ENCODE measurements at regions not wholly inside any gene's neighbourhood (a gene's known extent, or its start where the extent isn't known, plus 50 kb on each side); places are given as distances from the start of the nearest gene placed in this dataset.

DNA sequence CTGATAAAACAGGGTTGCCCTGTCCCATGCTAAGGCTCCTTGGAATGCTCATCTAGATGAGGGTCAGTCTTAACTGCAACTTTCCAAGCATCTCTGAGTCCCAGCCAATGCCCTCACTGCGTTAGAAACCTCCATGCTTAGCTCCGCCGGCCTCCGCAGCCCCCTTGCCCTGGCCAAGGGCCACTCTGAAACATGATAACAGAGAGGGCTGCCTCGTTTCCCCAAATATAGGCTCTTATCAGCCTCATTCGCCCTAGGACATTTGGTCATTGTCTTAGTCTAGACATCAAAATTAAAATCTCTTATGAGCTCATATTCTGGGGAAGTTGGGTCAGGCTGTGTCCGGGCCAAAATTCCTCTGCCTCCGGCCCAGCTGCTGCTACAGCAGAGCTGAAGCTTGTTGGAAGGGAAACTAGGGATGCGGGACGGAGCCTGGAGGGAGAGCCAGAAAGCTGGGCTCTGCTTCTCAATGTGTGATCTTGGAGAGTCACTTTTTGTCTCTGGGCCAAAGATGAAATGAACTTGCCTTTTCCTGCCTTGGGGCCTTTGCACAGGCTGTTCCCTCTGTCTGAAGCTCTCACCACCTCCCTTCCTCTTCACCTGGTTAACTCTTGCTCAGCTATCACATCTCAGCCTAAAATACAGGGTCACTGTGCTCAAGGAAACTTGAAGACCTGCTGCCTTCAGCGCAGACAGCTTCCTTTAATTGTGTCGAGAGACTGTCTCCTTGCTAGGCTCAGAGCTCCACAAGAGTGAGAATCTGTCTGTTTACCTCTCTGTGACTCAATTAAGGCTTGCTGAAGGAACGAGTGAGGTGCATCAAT is 191.3 kb downstream of the RGS3 start:
- no peak for DNase-seq (ENCODE audit: extremely low spot score in 2 of 2)
- H3K4me1 ChIP-seq: peaks cover 17% of the 10 kb centered on the region
- peak overlapping the region; percentile 72 for H3K27ac ChIP-seq
- no peaks in the 10 kb centered on the region for H3K9me3 ChIP-seq
- H3K36me3 ChIP-seq: no peaks in the 10 kb centered on the region
- H3K4me3 ChIP-seq: no peak overlapping the region
- H3K27me3 ChIP-seq: no peaks in the 10 kb centered on the region
- TF ChIP-seq POLR2A (IDR thresholded peaks at IDR 0.05) (no peak), POLR2AphosphoS5 (IDR thresholded peaks at IDR 0.05; ENCODE audit: insufficient read depth in 1 of 2, low read depth in 1 of 2) (no peak)
- TF ChIP-seq, protein P1, sequence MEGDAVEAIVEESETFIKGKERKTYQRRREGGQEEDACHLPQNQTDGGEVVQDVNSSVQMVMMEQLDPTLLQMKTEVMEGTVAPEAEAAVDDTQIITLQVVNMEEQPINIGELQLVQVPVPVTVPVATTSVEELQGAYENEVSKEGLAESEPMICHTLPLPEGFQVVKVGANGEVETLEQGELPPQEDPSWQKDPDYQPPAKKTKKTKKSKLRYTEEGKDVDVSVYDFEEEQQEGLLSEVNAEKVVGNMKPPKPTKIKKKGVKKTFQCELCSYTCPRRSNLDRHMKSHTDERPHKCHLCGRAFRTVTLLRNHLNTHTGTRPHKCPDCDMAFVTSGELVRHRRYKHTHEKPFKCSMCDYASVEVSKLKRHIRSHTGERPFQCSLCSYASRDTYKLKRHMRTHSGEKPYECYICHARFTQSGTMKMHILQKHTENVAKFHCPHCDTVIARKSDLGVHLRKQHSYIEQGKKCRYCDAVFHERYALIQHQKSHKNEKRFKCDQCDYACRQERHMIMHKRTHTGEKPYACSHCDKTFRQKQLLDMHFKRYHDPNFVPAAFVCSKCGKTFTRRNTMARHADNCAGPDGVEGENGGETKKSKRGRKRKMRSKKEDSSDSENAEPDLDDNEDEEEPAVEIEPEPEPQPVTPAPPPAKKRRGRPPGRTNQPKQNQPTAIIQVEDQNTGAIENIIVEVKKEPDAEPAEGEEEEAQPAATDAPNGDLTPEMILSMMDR (IDR thresholded peaks at IDR 0.05): no peak
- intact Hi-C loops (cut with DNase I): loop anchor here (2.0 to 5.0 kb wide), 2 partner anchors 62 to 208 kb away; no protein-coding TSS in a partner anchor

DNA sequence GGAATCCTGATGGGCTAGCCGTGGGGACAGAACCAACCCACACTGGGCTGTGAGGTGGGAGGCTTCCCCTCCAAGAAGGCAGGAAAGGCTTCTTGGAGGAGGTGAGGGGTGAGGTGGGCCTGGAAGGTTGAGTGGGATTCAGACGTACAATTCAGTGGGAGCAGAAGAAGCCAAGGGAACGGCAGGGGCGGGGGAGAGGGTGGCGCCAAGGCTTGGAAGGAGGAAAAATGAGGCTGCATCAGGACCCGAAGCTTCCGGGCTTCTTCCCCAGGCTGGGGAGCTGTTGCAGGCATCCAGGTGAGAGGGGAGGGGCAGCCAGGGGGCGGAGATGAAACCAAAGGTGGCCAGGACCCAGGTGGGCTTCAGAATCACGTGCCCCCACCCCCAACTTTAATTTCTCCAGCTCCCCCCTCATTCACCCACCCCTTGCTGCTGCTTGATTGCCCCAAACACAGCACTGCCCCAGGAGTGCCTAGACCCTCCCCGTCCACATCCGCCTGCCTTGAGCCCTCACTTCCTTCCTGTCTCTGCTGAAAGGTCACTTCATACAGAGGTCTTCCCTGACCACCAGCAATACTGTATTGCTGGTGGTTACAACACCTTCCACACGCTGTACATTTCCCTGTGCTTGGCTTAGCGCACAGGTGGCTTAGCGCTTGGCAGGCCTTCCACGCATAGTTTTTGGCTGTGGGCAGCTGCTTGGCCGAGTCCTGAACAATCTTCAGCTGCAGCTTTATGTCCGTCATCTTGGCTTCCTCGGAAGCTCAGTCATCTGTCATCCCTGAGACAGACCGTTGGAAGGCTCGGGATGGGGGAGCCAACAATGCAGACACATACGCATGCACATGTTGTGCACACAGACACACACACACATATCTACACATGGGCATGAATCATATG is 193.5 kb downstream of the RGS3 start:
- no peak overlapping the region for H3K4me3 ChIP-seq
- H3K27ac ChIP-seq: no peak overlapping the region
- no peaks in the 10 kb centered on the region for H3K36me3 ChIP-seq
- peaks cover 17% of the 10 kb centered on the region for H3K4me1 ChIP-seq
- H3K27me3 ChIP-seq: no peaks in the 10 kb centered on the region
- DNase-seq (ENCODE audit: extremely low spot score in 2 of 2): no peak
- intact Hi-C loops (cut with DNase I): loop anchor here (5.0 kb wide), 1 partner anchor 210 kb away; no protein-coding TSS in a partner anchor
- no peaks in the 10 kb centered on the region for H3K9me3 ChIP-seq
- TF ChIP-seq POLR2A (IDR thresholded peaks at IDR 0.05) (no peak), POLR2AphosphoS5 (IDR thresholded peaks at IDR 0.05; ENCODE audit: insufficient read depth in 1 of 2, low read depth in 1 of 2) (no peak)
- TF ChIP-seq, protein P1 (IDR thresholded peaks at IDR 0.05): no peak

DNA sequence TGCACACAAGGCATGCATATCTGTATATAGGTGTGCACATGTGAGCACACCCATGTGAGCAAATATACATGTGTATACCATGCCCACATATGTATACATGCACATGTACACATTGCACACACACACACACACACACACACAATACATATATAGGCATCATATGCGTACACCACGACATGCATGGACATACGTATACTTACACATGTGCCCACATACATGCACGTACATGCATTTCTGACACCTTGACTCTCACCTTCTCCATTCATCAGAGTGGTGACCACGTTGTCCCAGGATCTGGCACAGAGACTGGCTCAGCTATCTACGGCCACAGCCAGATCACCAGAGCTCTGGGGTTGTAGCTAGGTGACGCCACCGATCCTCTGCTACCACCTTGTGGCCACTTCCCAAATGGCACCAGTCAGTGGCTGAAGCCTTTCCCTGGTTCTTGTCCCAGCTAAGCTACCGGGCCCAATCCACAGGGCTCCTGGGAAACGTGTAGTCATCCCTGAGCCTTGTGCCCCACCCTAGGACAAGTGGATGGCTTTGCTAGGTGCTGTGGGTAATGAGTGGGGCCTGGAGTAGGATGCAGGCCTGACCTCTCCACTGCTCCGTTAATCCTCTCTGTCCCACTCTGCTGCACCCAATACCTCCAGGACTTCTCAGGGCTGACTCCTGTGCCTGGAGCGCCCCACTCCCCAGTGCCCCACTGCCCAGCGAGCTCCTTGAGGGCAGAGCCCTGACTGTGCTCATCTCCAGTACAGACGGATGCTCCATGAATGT is 194.4 kb downstream of the RGS3 start:
- H3K4me3 ChIP-seq: no peak overlapping the region
- no peaks in the 10 kb centered on the region for H3K9me3 ChIP-seq
- TF ChIP-seq POLR2A (IDR thresholded peaks at IDR 0.05): no peak
- TF ChIP-seq, protein P1 (IDR thresholded peaks at IDR 0.05): peak; percentile 88 to 94 (median 92)
- no peak for TF ChIP-seq POLR2AphosphoS5 (IDR thresholded peaks at IDR 0.05; ENCODE audit: insufficient read depth in 1 of 2, low read depth in 1 of 2)
- intact Hi-C loops (cut with DNase I): loop anchor here (5.0 kb wide), 1 partner anchor 211 kb away; no protein-coding TSS in a partner anchor
- no peak for DNase-seq (ENCODE audit: extremely low spot score in 2 of 2)
- no peak overlapping the region for H3K27ac ChIP-seq
- no peaks in the 10 kb centered on the region for H3K36me3 ChIP-seq
- no peaks in the 10 kb centered on the region for H3K27me3 ChIP-seq
- peaks cover 17% of the 10 kb centered on the region for H3K4me1 ChIP-seq

DNA sequence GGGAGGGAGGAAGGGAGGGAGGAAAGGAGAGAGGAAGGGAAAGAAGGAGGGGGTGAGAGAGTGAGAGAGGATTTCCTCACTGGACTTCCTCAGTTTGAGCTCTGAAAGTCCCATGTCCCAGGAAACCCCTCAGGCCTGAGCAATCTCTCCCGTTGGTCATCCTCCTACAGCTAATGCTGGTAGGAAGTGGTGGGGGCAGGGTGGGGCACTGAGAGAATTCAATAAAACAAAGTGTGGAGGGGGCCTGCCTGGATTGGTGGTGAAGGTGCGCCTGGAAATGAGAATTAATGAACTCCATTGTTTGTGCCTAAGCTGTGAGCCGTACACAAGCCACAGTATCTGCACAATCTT is 195.0 kb downstream of the RGS3 start:
- no peak for DNase-seq (ENCODE audit: extremely low spot score in 2 of 2)
- intact Hi-C loops (cut with DNase I): loop anchor here (5.0 kb wide), 1 partner anchor 211 kb away; no protein-coding TSS in a partner anchor

More for the DNA sequence above, 195.0 kb downstream of the RGS3 start:
- TF ChIP-seq POLR2A (IDR thresholded peaks at IDR 0.05): no peak
- TF ChIP-seq, protein P1 (IDR thresholded peaks at IDR 0.05): no peak
- Histone ChIP-seq H3K36me3 (no peaks in the 10 kb centered on the region), H3K4me1 (peaks cover 17% of the 10 kb centered on the region), H3K4me3 (no peak overlapping the region), H3K27ac (no peak overlapping the region), H3K9me3 (no peaks in the 10 kb centered on the region), H3K27me3 (no peaks in the 10 kb centered on the region)
